Prostate gland (tissue), 2 donors: ENCODE measurements at regions not wholly inside any gene's neighbourhood (a gene's known extent, or its start where the extent isn't known, plus 50 kb on each side); places are given as distances from the start of the nearest gene placed in this dataset.

ENCODE experiments used
- POLR2A ChIP-seq: fragments of 450-650 bp; IDR thresholded peaks from one replicate; pipeline ENCODE4 v1.6.1; 2016; ENCODE audit warnings: antibody characterized with exemption, mild to moderate bottlenecking
- POLR2AphosphoS5 ChIP-seq: sonication (generic); formaldehyde crosslinking; IDR thresholded peaks from one replicate; pipeline ENCODE4 v1.6.1; 2017; ENCODE audit warnings: antibody characterized with exemption
- TF ChIP-seq, protein P1 (sequence below), 4 experiments: fragments of 200-600 bp in 2 of 4; fragments of 450-650 bp in 2 of 4; sonication (generic) in 2 of 4; IDR thresholded peaks; 1 replicate in 3 of 4; 2 replicates in 1 of 4; pipeline ENCODE4 v1.5.1; 2016 to 2019; ENCODE audit warnings: antibody characterized with exemption in 4 of 4, mild to moderate bottlenecking in 2 of 4, moderate library complexity in 2 of 4

DNA sequence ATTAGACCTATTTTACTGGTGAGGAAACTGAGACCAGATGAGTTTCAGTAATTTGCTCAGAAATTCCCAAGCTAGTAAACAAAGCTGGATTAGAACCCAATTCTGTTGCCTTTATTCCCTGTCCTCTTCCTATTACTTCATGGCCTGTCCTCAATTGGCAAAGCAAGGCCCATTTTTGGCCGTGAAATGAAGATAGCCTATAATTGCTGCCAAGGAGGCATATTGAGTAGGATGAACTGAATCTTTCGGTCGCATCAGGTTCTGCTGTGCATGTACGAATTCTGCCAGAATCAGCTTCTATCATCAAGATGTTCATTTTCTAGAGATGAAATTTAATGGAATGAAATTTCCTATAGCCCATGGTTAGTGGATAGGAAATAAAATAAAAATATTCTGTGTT is 1485.2 kb upstream of the PIK3C3 start:
- TF ChIP-seq, protein P1, sequence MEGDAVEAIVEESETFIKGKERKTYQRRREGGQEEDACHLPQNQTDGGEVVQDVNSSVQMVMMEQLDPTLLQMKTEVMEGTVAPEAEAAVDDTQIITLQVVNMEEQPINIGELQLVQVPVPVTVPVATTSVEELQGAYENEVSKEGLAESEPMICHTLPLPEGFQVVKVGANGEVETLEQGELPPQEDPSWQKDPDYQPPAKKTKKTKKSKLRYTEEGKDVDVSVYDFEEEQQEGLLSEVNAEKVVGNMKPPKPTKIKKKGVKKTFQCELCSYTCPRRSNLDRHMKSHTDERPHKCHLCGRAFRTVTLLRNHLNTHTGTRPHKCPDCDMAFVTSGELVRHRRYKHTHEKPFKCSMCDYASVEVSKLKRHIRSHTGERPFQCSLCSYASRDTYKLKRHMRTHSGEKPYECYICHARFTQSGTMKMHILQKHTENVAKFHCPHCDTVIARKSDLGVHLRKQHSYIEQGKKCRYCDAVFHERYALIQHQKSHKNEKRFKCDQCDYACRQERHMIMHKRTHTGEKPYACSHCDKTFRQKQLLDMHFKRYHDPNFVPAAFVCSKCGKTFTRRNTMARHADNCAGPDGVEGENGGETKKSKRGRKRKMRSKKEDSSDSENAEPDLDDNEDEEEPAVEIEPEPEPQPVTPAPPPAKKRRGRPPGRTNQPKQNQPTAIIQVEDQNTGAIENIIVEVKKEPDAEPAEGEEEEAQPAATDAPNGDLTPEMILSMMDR (IDR thresholded peaks at IDR 0.05): no peak
- TF ChIP-seq POLR2A (no peak), POLR2AphosphoS5 (no peak)
